Neuronal stem cell (in vitro differentiated cells): ENCODE measurements at regions not wholly inside any gene's neighbourhood (a gene's known extent, or its start where the extent isn't known, plus 50 kb on each side); places are given as distances from the start of the nearest gene placed in this dataset.

Experiments
- DNase-seq: peaks from one replicate; pipeline ENCODE4 v3.0.0-alpha.2; 2013; ENCODE audit warnings: low spot score
- H2AFZ ChIP-seq: one replicate; pipeline ENCODE4 v1.6.1; 2013; ENCODE audit warnings: mild to moderate bottlenecking, low read length, inconsistent platforms
- H2AK5ac ChIP-seq: 2 replicates; pipeline ENCODE4 v1.6.1; 2013; ENCODE audit warnings: low read depth, mild to moderate bottlenecking, inconsistent platforms, low read length, moderate library complexity, mixed read lengths
- H2BK120ac ChIP-seq: 2 replicates; pipeline ENCODE4 v1.6.1; 2013; ENCODE audit warnings: low read depth, mild to moderate bottlenecking, inconsistent platforms, low read length, moderate library complexity, mixed read lengths
- H2BK12ac ChIP-seq: one replicate; pipeline ENCODE4 v1.6.1; 2013; ENCODE audit warnings: low read length, inconsistent platforms
- H2BK15ac ChIP-seq: 2 replicates; pipeline ENCODE4 v1.6.1; 2013; ENCODE audit warnings: mild to moderate bottlenecking, low read length, inconsistent platforms, mixed read lengths
- H2BK5ac ChIP-seq: one replicate; pipeline ENCODE4 v1.6.1; 2013; ENCODE audit warnings: inconsistent platforms, mild to moderate bottlenecking, low read length, moderate library complexity
- H3K14ac ChIP-seq: one replicate; pipeline ENCODE4 v1.6.1; 2013; ENCODE audit warnings: low read length, inconsistent platforms
- H3K18ac ChIP-seq: 2 replicates; pipeline ENCODE4 v1.6.1; 2013; ENCODE audit warnings: low read length, inconsistent platforms
- H3K23ac ChIP-seq: 2 replicates; pipeline ENCODE4 v1.6.1; 2013; ENCODE audit warnings: low read depth, mild to moderate bottlenecking, mixed read lengths, low read length, inconsistent platforms; ENCODE audit not compliant: poor library complexity
- H3K27ac ChIP-seq: replicated peaks from 3 replicates; pipeline ENCODE4 v1.5.1; 2013; ENCODE audit warnings: low read length, inconsistent platforms
- H3K27me3 ChIP-seq, 3 experiments: 2 replicates each; pipeline ENCODE4 v1.6.1; 2013; ENCODE audit warnings: low read length in 3 of 3, mild to moderate bottlenecking in 2 of 3, inconsistent platforms in 1 of 3, low read depth in 1 of 3, mixed read lengths in 1 of 3, moderate library complexity in 1 of 3; ENCODE audit not compliant: control insufficient read depth in 3 of 3, insufficient read depth in 3 of 3
- H3K36me3 ChIP-seq, 2 donors: replicated peaks in 1 of 2; 2 replicates each; pipeline ENCODE4 v1.6.1; 2013; ENCODE audit warnings: low read length in 2 of 2; ENCODE audit not compliant: control insufficient read depth in 2 of 2, insufficient read depth in 2 of 2
- H3K4ac ChIP-seq: 2 replicates; pipeline ENCODE4 v1.6.1; 2013; ENCODE audit warnings: inconsistent platforms, mild to moderate bottlenecking, low read length, moderate library complexity
- H3K4me1 ChIP-seq, 2 donors: 1 replicate in 1 of 2; 2 replicates in 1 of 2; pipeline ENCODE4 v1.6.1; 2013; ENCODE audit warnings: low read length in 2 of 2, low read depth in 1 of 2; ENCODE audit not compliant: control insufficient read depth in 2 of 2, insufficient read depth in 1 of 2
- H3K4me2 ChIP-seq: one replicate; pipeline ENCODE4 v1.6.1; 2013; ENCODE audit warnings: mild to moderate bottlenecking, low read length, inconsistent platforms; ENCODE audit not compliant: insufficient read depth, poor library complexity, severe bottlenecking
- H3K4me3 ChIP-seq, 2 donors: 2 replicates each; pipeline ENCODE4 v1.5.1; 2013; ENCODE audit warnings: low read length in 2 of 2, mild to moderate bottlenecking in 2 of 2, inconsistent platforms in 1 of 2, moderate library complexity in 1 of 2
- H3K79me1 ChIP-seq: one replicate; pipeline ENCODE4 v1.6.1; 2013; ENCODE audit warnings: low read depth, mild to moderate bottlenecking, inconsistent platforms, low read length, moderate library complexity
- H3K9ac ChIP-seq: one replicate; pipeline ENCODE4 v1.6.1; 2013; ENCODE audit warnings: mild to moderate bottlenecking, low read depth, low read length, inconsistent platforms; ENCODE audit not compliant: poor library complexity
- H3K9me3 ChIP-seq, 2 donors: replicated peaks in 1 of 2; 2 replicates each; pipeline versions ENCODE3 to v1.6.1; 2013; ENCODE audit warnings: low read length in 2 of 2, mild to moderate bottlenecking in 2 of 2, inconsistent platforms in 1 of 2, low read depth in 1 of 2, mixed read lengths in 1 of 2, moderate library complexity in 1 of 2; ENCODE audit not compliant: control insufficient read depth in 2 of 2, insufficient read depth in 1 of 2
- H4K8ac ChIP-seq: one replicate; pipeline ENCODE4 v1.6.1; 2013; ENCODE audit warnings: low read depth, mild to moderate bottlenecking, inconsistent platforms, low read length, moderate library complexity
- H4K91ac ChIP-seq: one replicate; pipeline ENCODE4 v1.6.1; 2013; ENCODE audit warnings: low read length, low read depth, mild to moderate bottlenecking, inconsistent platforms; ENCODE audit not compliant: poor library complexity
- WGBS, 2 donors: extraction: QIAGEN DNeasy Blood & Tissue Kit; methylation state at CpG; one replicate each; pipeline ENCODE4 v1.1.7; 2013; ENCODE audit warnings: missing lambda C conversion rate in 2 of 2, mixed read lengths in 1 of 2; ENCODE audit not compliant: insufficient read length in 2 of 2, insufficient replicate concordance in 1 of 2; ENCODE audit errors: extremely low coverage in 2 of 2; 5-methylcytosine and 5-hydroxymethylcytosine counted together

DNA sequence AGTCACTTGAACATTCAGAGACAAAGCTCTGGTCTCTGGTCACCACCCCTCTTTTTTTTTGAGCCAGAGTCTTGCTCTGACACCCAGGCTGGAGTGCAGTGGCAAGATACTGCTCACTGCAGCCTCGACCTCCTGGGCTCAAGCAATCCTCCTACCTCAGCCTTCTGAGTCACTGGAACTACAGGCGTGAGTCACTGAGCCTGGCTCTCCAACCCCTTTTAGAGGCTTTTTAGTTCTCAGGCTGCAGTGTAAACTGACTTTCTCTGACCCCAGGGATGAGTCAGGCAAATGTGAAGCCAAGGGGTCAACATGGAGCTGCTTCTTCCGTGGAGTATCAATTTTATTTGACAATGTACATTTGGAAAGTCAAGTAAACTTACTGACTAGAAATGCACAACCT is 229.2 kb downstream of the PTTG2 start:
- peaks cover 0 to 3% of the 10 kb centered on the region in 2 donors for H3K4me1 ChIP-seq
- no peak overlapping the region for H2BK12ac ChIP-seq
- H3K79me1 ChIP-seq = no peaks in the 10 kb centered on the region
- no peak overlapping the region for H3K4me3 ChIP-seq
- H2AK5ac ChIP-seq = no peak overlapping the region
- no peak overlapping the region for H2BK15ac ChIP-seq
- no peak overlapping the region for H3K27ac ChIP-seq
- H3K36me3 ChIP-seq = no peaks in the 10 kb centered on the region
- no peak overlapping the region for H4K91ac ChIP-seq
- H3K4ac ChIP-seq = no peak overlapping the region
- H3K14ac ChIP-seq = no peak overlapping the region
- no peak overlapping the region for H2AFZ ChIP-seq
- no peak overlapping the region for H3K18ac ChIP-seq
- no peak overlapping the region for H3K9ac ChIP-seq
- no peak overlapping the region for H3K4me2 ChIP-seq
- H4K8ac ChIP-seq = no peak overlapping the region
- no peaks in the 10 kb centered on the region for H3K9me3 ChIP-seq
- DNase-seq = no peak
- peaks cover 0 to 39% (median 0%) of the 10 kb centered on the region in 3 experiments for H3K27me3 ChIP-seq
- no peak overlapping the region for H2BK5ac ChIP-seq
- H3K23ac ChIP-seq = no peak overlapping the region
- WGBS, 2 donors = no CpG with 5 or more reads among the region's 3 CpGs
- no peak overlapping the region for H2BK120ac ChIP-seq

DNA sequence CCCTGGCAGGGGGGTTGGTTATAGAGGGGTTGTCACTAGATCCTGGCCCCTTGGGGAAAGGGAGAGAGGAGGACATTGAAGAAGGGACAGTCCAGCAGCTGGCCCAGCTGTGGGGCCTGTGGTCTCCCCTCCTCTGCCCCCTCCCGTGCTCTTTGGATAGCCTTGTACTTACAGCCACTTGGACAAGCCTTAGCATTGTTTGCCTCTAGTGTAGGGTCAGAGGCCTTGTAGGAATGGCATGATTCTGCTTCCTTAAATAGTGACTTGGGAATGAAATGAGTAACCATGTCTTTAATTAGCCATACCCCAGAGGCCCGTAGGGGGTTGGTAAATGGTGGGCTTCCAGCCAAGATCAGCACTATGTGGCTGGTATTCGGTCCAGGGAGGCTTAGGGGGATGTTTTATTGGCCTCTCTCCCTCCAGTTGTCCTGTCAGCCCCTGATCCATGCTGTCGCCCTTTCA is 230.6 kb downstream of the PTTG2 start:
- Histone ChIP-seq H3K4me3 (no peak overlapping the region), H3K4me2 (no peak overlapping the region), H2BK120ac (no peak overlapping the region), H3K14ac (no peak overlapping the region), H3K4ac (no peak overlapping the region), H4K91ac (no peak overlapping the region), H4K8ac (no peak overlapping the region), H2BK5ac (no peak overlapping the region), H3K27me3 (peaks cover 0 to 52% (median 0%) of the 10 kb centered on the region in 3 experiments), H2BK12ac (no peak overlapping the region), H2AFZ (no peak overlapping the region), H3K4me1 (peaks cover 0 to 3% of the 10 kb centered on the region in 2 donors), H3K9me3 (peaks cover 0 to 3% of the 10 kb centered on the region in 2 donors), H3K18ac (no peak overlapping the region), H3K23ac (no peak overlapping the region), H2AK5ac (no peak overlapping the region), H3K79me1 (no peaks in the 10 kb centered on the region), H2BK15ac (no peak overlapping the region), H3K27ac (no peak overlapping the region), H3K36me3 (no peaks in the 10 kb centered on the region), H3K9ac (no peak overlapping the region)
- WGBS, 2 donors = no CpG with 5 or more reads among the region's 4 CpGs
- DNase-seq = no peak

DNA sequence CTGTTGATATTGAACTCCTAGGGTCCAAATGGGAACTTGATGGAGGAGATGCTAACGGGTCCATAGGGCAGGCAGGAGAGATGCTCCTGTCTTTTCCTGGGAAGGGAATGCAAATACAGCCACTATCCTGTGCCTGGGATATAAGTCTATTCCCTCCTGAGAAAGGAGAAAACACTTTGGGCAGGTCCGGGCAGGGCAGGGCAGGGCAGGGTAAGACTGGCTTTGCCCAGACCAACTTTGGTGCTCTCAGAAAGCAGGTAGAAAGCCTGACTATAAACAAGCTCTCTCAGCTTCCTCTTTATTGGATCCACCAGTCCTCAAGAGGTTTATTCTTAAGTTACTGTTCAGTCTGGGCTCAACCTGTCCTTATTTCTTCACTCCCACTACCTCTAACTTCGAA is 232.3 kb downstream of the PTTG2 start:
- H2BK120ac ChIP-seq = no peak overlapping the region
- no peak overlapping the region for H2BK15ac ChIP-seq
- no peak overlapping the region for H2BK12ac ChIP-seq
- no peak overlapping the region for H2AK5ac ChIP-seq
- WGBS, 2 donors = no CpG with 5 or more reads among the region's 3 CpGs
- H3K27ac ChIP-seq = no peak overlapping the region
- H2BK5ac ChIP-seq = no peak overlapping the region
- no peaks in the 10 kb centered on the region for H3K79me1 ChIP-seq
- H3K9me3 ChIP-seq = peaks cover 0 to 6% of the 10 kb centered on the region in 2 donors
- H3K14ac ChIP-seq = no peak overlapping the region
- no peak overlapping the region for H2AFZ ChIP-seq
- no peak overlapping the region for H4K8ac ChIP-seq
- H3K4me2 ChIP-seq = no peak overlapping the region
- no peak for DNase-seq
- no peak overlapping the region for H3K18ac ChIP-seq
- no peak overlapping the region for H3K9ac ChIP-seq
- H3K36me3 ChIP-seq = no peaks in the 10 kb centered on the region
- no peak overlapping the region for H4K91ac ChIP-seq
- no peak overlapping the region for H3K4ac ChIP-seq
- H3K4me1 ChIP-seq = peaks cover 0 to 3% of the 10 kb centered on the region in 2 donors
- H3K23ac ChIP-seq = no peak overlapping the region
- H3K4me3 ChIP-seq = no peak overlapping the region
- H3K27me3 ChIP-seq = peaks cover 0 to 54% (median 0%) of the 10 kb centered on the region in 3 experiments

DNA sequence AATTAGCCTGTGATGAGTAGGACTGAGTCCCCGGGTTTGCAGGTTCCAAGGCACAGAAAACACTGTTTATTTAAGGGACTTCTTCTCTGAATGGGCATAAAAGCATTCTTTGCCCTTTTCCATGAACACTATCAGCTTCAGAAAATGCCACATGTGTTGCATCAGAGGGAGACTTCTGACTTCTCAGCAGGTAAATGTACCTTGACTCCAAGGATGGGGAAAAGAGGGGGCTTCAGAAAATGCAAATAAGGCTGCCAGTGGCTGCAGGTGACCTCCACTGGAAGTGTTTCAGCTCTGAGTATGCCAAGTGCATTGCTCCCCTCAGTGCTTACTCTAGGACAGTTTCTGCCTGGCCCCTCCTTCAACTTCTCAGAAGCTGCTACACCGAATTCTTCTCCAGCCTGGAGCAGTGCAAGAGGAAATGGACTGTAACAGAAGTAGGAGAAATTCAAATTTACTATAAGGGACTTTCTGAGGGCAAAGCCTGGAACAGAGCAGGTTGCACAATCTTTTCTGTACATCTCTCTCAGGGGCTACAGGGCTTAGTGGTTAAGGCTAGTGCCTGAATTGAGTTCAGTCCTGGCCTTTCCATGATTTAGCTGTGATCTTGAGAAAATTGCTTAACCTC is 233.2 kb downstream of the PTTG2 start:
- Histone ChIP-seq H2BK15ac (no peak overlapping the region), H3K27ac (no peak overlapping the region), H3K79me1 (no peaks in the 10 kb centered on the region), H2BK12ac (no peak overlapping the region), H4K91ac (no peak overlapping the region), H3K9ac (no peak overlapping the region), H3K23ac (no peak overlapping the region), H3K4ac (no peak overlapping the region), H3K27me3 (peaks cover 0 to 54% (median 0%) of the 10 kb centered on the region in 3 experiments), H4K8ac (no peak overlapping the region), H2BK120ac (no peak overlapping the region), H3K14ac (no peak overlapping the region), H2AK5ac (no peak overlapping the region), H2AFZ (no peak overlapping the region), H3K4me2 (no peak overlapping the region), H3K18ac (no peak overlapping the region), H3K36me3 (no peaks in the 10 kb centered on the region), H2BK5ac (no peak overlapping the region), H3K9me3 (peaks cover 0 to 6% of the 10 kb centered on the region in 2 donors), H3K4me3 (no peak overlapping the region), H3K4me1 (peaks cover 0 to 3% of the 10 kb centered on the region in 2 donors)
- no CpG with 5 or more reads among the region's 2 CpGs for WGBS, 2 donors
- no peak for DNase-seq
